ACHN (cell line): ENCODE measurements at regions not wholly inside any gene's neighbourhood (a gene's known extent, or its start where the extent isn't known, plus 50 kb on each side); places are given as distances from the start of the nearest gene placed in this dataset.
A peak's percentile ranks its signal among the peaks of the same experiment; 100 is the strongest.
"Not testable (repeated sequence)": the region's sequence is repeated elsewhere in the genome, so short reads cannot be mapped to it uniquely, and the experiment has no call there.

Experiments
- DNase-seq: peaks from one replicate; pipeline ENCODE4 v3.0.0-alpha.2; 2015
- in situ Hi-C: cut with HindIII; loops from 2 replicates; pipeline ENCODE4 v1.10.0; 2017; ENCODE audit warnings: low sequenced_read_pairs, low pct_ligation_motif_present, low pct_unique_long_range_greater_than_20kb

GRCh38 chr13:75181906-75182305 is 300.1 kb downstream of the TBC1D4 start:
- in situ Hi-C loops: no loop called here
- DNase-seq: peak; percentile 52

GRCh38 chr13:75180805-75181455 is 301.0 kb downstream of the TBC1D4 start:
- in situ Hi-C loops: no loop called here
- peak; percentile 2 for DNase-seq

GRCh38 chr13:75178436-75178835 is 303.5 kb downstream of the TBC1D4 start:
- no peak for DNase-seq
- in situ Hi-C loops: no loop called here

GRCh38 chr13:75175575-75175974 is 306.4 kb downstream of the TBC1D4 start:
- no peak for DNase-seq
- in situ Hi-C loops: no loop called here

- in situ Hi-C loops: not testable (repeated sequence)
These were observed 306.9 kb downstream of the TBC1D4 start for GRCh38 chr13:75175097-75175496.

DNA sequence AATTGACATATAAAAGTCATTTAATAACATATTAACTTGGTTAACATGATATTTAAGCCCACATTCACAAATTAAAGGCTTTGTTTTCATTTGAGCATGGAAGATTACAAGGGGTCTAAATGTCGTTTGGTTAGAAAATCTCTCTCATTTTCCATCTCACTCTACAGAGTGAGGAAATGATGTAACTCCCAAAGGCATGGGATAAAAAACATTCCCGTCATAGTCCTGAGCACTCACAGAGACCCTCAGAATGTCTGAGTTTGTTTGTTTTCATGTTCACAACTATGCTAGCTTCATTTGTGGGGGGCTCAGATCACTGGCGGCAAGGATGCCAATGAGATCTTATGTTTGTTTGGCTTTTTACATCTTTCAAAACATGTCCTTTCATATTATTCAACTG is 307.5 kb downstream of the TBC1D4 start:
- in situ Hi-C loops: no loop called here
- no peak for DNase-seq

More at GRCh38 chr13:75175097-75175496, 306.9 kb downstream of the TBC1D4 start:
- DNase-seq: not testable (repeated sequence)

GRCh38 chr13:75173457-75174356 is 308.3 kb downstream of the TBC1D4 start:
- DNase-seq: no peak
- in situ Hi-C loops: no loop called here

GRCh38 chr13:75170311-75170710 is 311.7 kb downstream of the TBC1D4 start:
- in situ Hi-C loops: no loop called here
- no peak for DNase-seq

DNA sequence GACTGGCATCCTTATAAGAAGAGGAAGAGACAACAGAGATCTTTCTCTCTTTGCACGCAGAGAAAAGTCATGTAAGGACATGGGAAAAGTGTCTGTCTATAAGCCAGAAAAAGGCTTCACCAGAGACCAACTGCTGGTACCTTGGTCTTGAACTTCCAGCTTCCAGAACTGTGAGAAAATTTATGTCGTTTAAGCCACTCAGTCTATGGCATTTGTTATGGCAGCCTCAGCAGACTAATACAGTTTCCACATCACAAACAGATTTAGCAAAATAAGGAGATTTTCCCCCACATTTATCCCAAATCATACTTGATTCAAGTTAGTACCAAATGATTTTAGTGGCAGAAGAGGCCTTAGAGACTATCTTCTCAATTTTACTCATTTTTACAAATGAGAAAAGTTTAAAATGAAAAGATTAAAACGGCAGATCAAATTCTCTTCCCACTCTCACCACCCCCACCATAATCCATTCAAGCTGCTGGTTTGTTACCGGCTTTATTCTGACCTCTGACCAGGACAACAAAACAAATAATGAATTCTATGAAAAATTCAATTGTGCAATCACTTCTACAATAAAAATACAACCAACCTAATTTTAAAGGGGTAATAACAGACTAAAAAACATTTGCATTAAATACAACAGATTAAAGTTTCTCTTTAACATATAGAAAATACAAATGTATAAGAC is 316.3 kb downstream of the TBC1D4 start:
- DNase-seq: no peak
- in situ Hi-C loops: no loop called here

GRCh38 chr13:75161804-75162203 is 320.2 kb downstream of the TBC1D4 start:
- in situ Hi-C loops: no loop called here
- no peak for DNase-seq

- in situ Hi-C loops: no loop called here
These were observed 321.0 kb downstream of the TBC1D4 start for GRCh38 chr13:75160984-75161383.

GRCh38 chr13:75154331-75154730 is 327.6 kb downstream of the TBC1D4 start:
- in situ Hi-C loops: no loop called here
- no peak for DNase-seq

More at GRCh38 chr13:75160984-75161383, 321.0 kb downstream of the TBC1D4 start:
- DNase-seq: no peak

DNA sequence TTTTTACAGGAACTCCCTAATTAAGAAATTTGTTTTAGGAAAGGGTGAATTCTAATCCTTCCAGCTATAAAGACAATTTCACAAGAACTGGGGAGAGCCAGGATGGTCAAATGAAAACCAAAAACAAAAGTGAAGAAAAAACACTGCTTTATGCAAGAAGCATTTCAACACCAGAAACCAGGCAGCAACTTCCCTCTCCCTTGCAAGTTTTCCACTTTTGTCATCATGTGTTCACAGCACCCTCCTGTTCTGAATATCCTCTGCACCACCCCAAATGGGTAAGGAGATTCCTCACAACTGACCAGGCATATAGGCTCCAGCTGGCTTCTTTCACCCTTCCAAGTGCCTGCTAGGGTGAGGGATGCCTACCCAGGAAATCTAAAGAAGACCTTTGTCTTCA is 328.1 kb downstream of the TBC1D4 start:
- in situ Hi-C loops: no loop called here

DNA sequence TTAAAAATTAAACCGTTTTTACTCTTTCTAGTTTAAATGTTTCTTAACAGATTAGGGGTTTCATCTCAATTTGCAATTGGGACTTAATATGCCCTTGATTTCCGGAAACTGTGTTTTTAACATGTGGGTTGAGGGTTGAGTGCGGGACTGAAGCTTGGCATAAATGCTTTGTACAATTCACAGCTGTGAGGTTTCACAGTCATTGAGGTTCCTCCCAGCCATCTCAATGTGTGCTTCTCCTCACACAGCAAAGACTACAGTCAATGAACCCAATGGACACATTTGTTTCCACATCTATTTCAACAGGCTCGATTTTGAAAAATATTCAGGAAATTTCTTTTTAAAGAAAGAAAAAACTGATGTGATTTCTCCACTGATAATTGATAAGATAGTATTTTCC is 328.6 kb downstream of the TBC1D4 start:
- in situ Hi-C loops: no loop called here

More for the DNA sequence above, 328.1 kb downstream of the TBC1D4 start:
- no peak for DNase-seq

GRCh38 chr13:75151081-75151643 is 330.8 kb downstream of the TBC1D4 start:
- DNase-seq: no peak
- in situ Hi-C loops: no loop called here

More for the DNA sequence above, 328.6 kb downstream of the TBC1D4 start:
- DNase-seq: no peak

DNA sequence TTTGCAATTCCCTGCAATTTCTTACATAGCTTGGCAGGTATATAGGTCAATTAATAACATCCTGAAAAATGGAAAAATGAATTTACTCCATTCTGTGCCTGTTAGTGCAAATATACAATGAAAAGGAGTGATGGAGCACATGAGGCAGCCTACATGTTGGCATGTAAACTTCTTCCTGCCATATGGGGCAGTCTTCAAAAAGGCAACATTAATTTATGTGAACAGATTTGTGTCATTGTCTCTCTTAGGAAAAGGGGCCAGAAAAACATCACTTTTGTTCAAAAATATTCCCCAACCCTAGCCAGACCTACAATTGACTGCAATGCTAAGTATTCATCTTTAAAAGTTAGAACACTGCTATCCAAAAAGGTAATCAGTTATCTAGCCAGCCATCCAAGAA is 332.2 kb downstream of the TBC1D4 start:
- in situ Hi-C loops: no loop called here
- DNase-seq: no peak

GRCh38 chr13:75147946-75148345 is 334.0 kb downstream of the TBC1D4 start:
- in situ Hi-C loops: no loop called here
- DNase-seq: no peak

DNA sequence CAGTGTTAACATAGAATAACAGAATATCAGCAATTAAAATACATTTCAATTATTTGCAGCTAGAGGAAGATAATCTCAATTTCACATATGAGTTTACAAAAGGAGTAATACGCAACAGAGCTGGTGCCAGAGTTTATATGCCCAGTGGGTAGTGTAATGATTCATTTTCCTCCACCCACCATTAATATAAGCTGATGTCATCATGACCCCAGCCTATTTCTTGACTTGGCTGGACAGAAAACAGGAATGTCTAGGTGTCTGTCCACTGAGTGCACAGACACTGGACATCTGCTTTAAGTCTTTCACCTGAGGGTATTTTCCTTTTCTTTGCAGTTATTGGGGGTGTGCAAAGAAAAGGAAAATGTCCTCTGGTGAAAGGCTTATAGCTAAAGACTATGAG is 335.5 kb downstream of the TBC1D4 start:
- no peak for DNase-seq
- in situ Hi-C loops: no loop called here

DNA sequence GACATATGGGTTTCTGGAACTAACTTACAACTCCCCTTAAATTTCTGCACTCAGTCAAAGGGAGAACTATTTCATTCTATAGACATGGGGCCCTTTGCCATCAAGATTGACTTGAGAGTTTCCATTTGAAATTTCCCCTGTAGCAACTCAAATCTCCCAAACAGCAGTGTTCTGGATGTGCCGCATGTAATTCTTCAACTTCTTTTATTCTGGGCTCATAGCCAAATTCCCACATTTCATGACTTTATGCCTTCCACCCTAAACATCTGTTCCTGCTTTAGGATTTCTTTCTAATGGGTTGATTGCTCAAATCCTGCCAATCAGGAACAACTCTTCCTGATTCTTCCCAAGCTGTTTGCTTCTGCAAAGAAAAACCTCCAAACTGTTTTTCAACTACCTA is 336.0 kb downstream of the TBC1D4 start:
- no peak for DNase-seq
- in situ Hi-C loops: no loop called here
